22Rv1 (cell line): ENCODE measurements at regions not wholly inside any gene's neighbourhood (a gene's known extent, or its start where the extent isn't known, plus 50 kb on each side); places are given as distances from the start of the nearest gene placed in this dataset.

Experiments used
- ZFX ChIP-seq: fragments of 450-650 bp; IDR thresholded peaks from 2 replicates; pipeline ENCODE4 v1.6.1; 2017; ENCODE audit warnings: antibody characterized with exemption, borderline replicate concordance
- TF ChIP-seq, protein P1 (sequence below): fragments of 450-650 bp; IDR thresholded peaks from 2 replicates; pipeline ENCODE4 v1.5.1; 2017; ENCODE audit warnings: mild to moderate bottlenecking

DNA sequence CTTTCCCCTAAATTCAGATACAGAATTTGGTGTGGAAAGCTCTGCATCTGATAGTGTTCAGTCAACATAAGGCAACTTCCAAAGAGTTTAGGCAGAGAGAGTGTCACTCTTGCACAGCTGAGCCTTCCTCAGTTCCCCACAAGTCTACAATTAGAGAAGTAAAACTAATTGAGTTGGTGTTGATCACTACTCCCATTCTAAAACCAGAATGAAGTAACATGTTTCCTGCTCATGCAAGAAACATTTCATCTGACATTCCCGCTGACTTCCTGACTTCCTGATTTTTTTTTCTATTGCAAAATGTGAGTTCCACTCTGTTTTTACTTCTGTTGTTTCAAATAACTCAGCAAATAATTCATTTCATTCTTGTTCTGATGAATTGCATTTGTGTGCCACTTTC, 271.0 kb downstream of the ALG10B start:
- TF ChIP-seq, protein P1, sequence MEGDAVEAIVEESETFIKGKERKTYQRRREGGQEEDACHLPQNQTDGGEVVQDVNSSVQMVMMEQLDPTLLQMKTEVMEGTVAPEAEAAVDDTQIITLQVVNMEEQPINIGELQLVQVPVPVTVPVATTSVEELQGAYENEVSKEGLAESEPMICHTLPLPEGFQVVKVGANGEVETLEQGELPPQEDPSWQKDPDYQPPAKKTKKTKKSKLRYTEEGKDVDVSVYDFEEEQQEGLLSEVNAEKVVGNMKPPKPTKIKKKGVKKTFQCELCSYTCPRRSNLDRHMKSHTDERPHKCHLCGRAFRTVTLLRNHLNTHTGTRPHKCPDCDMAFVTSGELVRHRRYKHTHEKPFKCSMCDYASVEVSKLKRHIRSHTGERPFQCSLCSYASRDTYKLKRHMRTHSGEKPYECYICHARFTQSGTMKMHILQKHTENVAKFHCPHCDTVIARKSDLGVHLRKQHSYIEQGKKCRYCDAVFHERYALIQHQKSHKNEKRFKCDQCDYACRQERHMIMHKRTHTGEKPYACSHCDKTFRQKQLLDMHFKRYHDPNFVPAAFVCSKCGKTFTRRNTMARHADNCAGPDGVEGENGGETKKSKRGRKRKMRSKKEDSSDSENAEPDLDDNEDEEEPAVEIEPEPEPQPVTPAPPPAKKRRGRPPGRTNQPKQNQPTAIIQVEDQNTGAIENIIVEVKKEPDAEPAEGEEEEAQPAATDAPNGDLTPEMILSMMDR: no peak
- no peak for TF ChIP-seq ZFX
